K562 (cell line): ENCODE measurements at regions not wholly inside any gene's neighbourhood (a gene's known extent, or its start where the extent isn't known, plus 50 kb on each side); places are given as distances from the start of the nearest gene placed in this dataset.

Experiments used
- ATAC-seq: fragments of 200-7000 bp; cut with Tn5 transposase; 3 replicates; pipeline ENCODE4 v1.9.1; 2020; ENCODE audit warnings: moderate library complexity
- BruUV-seq: library from RNA; stranded (reverse); fragments of 400-500 nt; replicated peaks from 2 replicates; lab custom pipeline; 2021; lab: Mats Ljungman, UMichigan
- CTCF ChIA-PET: fragments of 300-600 bp; formaldehyde crosslinking; extraction: SDS; loops from one replicate; lab custom pipeline; 2021; ENCODE audit warnings: low intra/inter-chr PET ratio; lab: Yijun Ruan, JAX
- POLR2A ChIA-PET: fragments of 300-600, 350-650 bp; sonication (Branson Sonifier 250); formaldehyde crosslinking; extraction: SDS; loops from one replicate; lab custom pipeline; 2021; ENCODE audit warnings: antibody characterized with exemption, inconsistent platforms; lab: Yijun Ruan, JAX
- DNase-seq, 4 experiments: peaks; one replicate each; pipeline versions ENCODE4 v3.0.0 to v3.0.0-alpha.2; 2011 to 2018; ENCODE audit warnings: low spot score in 3 of 4, mixed read lengths in 3 of 4; ENCODE audit errors: extremely low read depth in 1 of 4
- FAIRE-seq: peaks from 2 replicates; lab custom pipeline; 2011; peaks lifted over from hg19 to GRCh38; lab: Jason Lieb, UNC
- H2AFZ ChIP-seq: 2 replicates; pipeline ENCODE4 v1.6.0; 2011; ENCODE audit warnings: low read depth, low read length, control low read depth, inconsistent platforms
- H3K27ac ChIP-seq: fragments of 200-600 bp; 3 replicates; pipeline ENCODE4 v1.8.0; 2011; ENCODE audit warnings: low read depth, mild to moderate bottlenecking, control low read depth, inconsistent platforms, low read length, moderate library complexity, mixed read lengths; ENCODE audit errors: extremely low read depth
- H3K27me3 ChIP-seq, 2 experiments: fragments of 300-600 bp in 1 of 2; 2 replicates in 1 of 2; 3 replicates in 1 of 2; pipeline versions ENCODE4 v1.6.0 to v1.8.0; 2011; ENCODE audit warnings: inconsistent platforms in 2 of 2, low read length in 2 of 2, mild to moderate bottlenecking in 1 of 2, mixed read lengths in 1 of 2, moderate library complexity in 1 of 2; ENCODE audit not compliant: control insufficient read depth in 2 of 2, insufficient read depth in 2 of 2
- H3K36me3 ChIP-seq: fragments of 300-600 bp; 3 replicates; pipeline ENCODE4 v1.8.0; 2011; ENCODE audit warnings: mild to moderate bottlenecking, low read length, inconsistent platforms; ENCODE audit not compliant: control insufficient read depth, insufficient read depth
- H3K4me1 ChIP-seq, 2 experiments: fragments of 200-600 bp in 1 of 2; replicated peaks in 1 of 2; 2 replicates in 1 of 2; 3 replicates in 1 of 2; pipeline versions ENCODE4 v1.5.1 to v1.8.0; 2011; ENCODE audit warnings: inconsistent platforms in 2 of 2, low read length in 2 of 2, mild to moderate bottlenecking in 1 of 2, mixed read lengths in 1 of 2, moderate library complexity in 1 of 2; ENCODE audit not compliant: control insufficient read depth in 2 of 2, insufficient read depth in 2 of 2
- H3K4me2 ChIP-seq: 2 replicates; pipeline ENCODE4 v1.6.1; 2011; ENCODE audit warnings: low read length, control low read depth, inconsistent platforms, mixed read lengths; ENCODE audit not compliant: insufficient read depth
- H3K4me3 ChIP-seq: fragments of 200-600 bp; sonication (generic), shearing (Covaris generic); 2 replicates; pipeline ENCODE4 v1.5.1; 2016; ENCODE audit warnings: control low read depth, inconsistent platforms
- H3K79me2 ChIP-seq: fragments of 200-600 bp; 3 replicates; pipeline ENCODE4 v1.8.0; 2011; ENCODE audit warnings: low read length, inconsistent platforms; ENCODE audit not compliant: control insufficient read depth, insufficient read depth
- H3K9ac ChIP-seq, 2 experiments: 2 replicates each; pipeline versions ENCODE4 v1.6.0 to v1.6.1; 2011; ENCODE audit warnings: low read depth in 2 of 2, low read length in 2 of 2, control low read depth in 1 of 2, inconsistent platforms in 1 of 2, mild to moderate bottlenecking in 1 of 2, mixed read lengths in 1 of 2; ENCODE audit not compliant: insufficient read depth in 1 of 2
- H3K9me1 ChIP-seq: one replicate; pipeline ENCODE4 v1.6.0; 2011; ENCODE audit warnings: inconsistent platforms, mild to moderate bottlenecking, low read length, moderate library complexity; ENCODE audit not compliant: control insufficient read depth, insufficient read depth
- H3K9me3 ChIP-seq: replicated peaks from 2 replicates; pipeline ENCODE4 v1.5.1; 2011; ENCODE audit warnings: low read depth, low read length, inconsistent platforms; ENCODE audit not compliant: control insufficient read depth, insufficient read depth
- H4K20me1 ChIP-seq: replicated peaks from 2 replicates; pipeline ENCODE4 v1.6.1; 2011; ENCODE audit warnings: low read length, inconsistent platforms, mixed read lengths; ENCODE audit not compliant: control insufficient read depth, insufficient read depth
- ATF1 ChIP-seq, 2 experiments: fragments of 450-650 bp in 1 of 2; IDR thresholded peaks; 2 replicates each; pipeline ENCODE4 v1.6.1; 2016; ENCODE audit warnings: missing compliant biosample characterization in 1 of 2, missing genetic modification characterization in 1 of 2
- FOS ChIP-seq: IDR thresholded peaks from 3 replicates; pipeline ENCODE4 v1.6.1; 2011; ENCODE audit not compliant: insufficient read length; ENCODE audit errors: extremely low read depth
- FOXK1 ChIP-seq: sonication (generic); formaldehyde crosslinking; IDR thresholded peaks from 2 replicates; pipeline ENCODE4 v1.8.0; 2022; ENCODE audit warnings: missing genetic modification reagents, mild to moderate bottlenecking, borderline replicate concordance
- FUS ChIP-seq: fragments of 200-400 bp; formaldehyde crosslinking; optimal IDR thresholded peaks from 2 replicates; pipeline ENCODE3; 2017; ENCODE audit warnings: low read depth, low read length
- HDAC6 ChIP-seq: IDR thresholded peaks from 2 replicates; pipeline ENCODE4 v1.6.1; 2012; ENCODE audit warnings: low read depth, mild to moderate bottlenecking, control low read depth, inconsistent platforms, low read length, moderate library complexity
- JUND ChIP-seq, 2 experiments: IDR thresholded peaks; 2 replicates in 1 of 2; 3 replicates in 1 of 2; pipeline ENCODE4 v1.6.1; 2011; ENCODE audit warnings: borderline replicate concordance in 2 of 2, low read depth in 2 of 2, low read length in 2 of 2, improper control_type of control experiment in 1 of 2, missing biosample characterization in 1 of 2, missing genetic modification characterization in 1 of 2, missing genetic modification reagents in 1 of 2
- SAFB2 ChIP-seq: fragments of 200-400 bp; formaldehyde crosslinking; IDR thresholded peaks from 2 replicates; pipeline ENCODE4 v1.6.1; 2018; ENCODE audit warnings: borderline replicate concordance, low read length, low read depth, moderate library complexity; ENCODE audit not compliant: severe bottlenecking
- SNIP1 ChIP-seq: fragments of 450-650 bp; IDR thresholded peaks from 2 replicates; pipeline ENCODE4 v1.7.1; 2017; ENCODE audit warnings: low read depth, mild to moderate bottlenecking
- TCFL5 ChIP-seq: fragments of 250-450 bp; sonication (Bioruptor Pico); conservative IDR thresholded peaks from 2 replicates; pipeline ENCODE4 v1.6.1; 2021; ENCODE audit warnings: mild to moderate bottlenecking, moderate library complexity, matching md5 sums
- ZNF184 ChIP-seq: sonication (generic); formaldehyde crosslinking; IDR thresholded peaks from 2 replicates; pipeline ENCODE4 v1.5.0; 2020; ENCODE audit warnings: missing genetic modification reagents
- ZNF445 ChIP-seq: fragments of 250-450 bp; sonication (Bioruptor Pico); IDR thresholded peaks from 2 replicates; pipeline ENCODE4 v1.4.0; 2020; ENCODE audit warnings: low read depth, mild to moderate bottlenecking, moderate library complexity
- ZNF644 ChIP-seq: fragments of 200-800 bp; sonication (Bioruptor generic); IDR thresholded peaks from 2 replicates; pipeline ENCODE4 v1.6.1; 2016; ENCODE audit warnings: low read depth, missing genetic modification characterization, missing compliant biosample characterization
- WGBS: fragments of 100-300 bp; shearing (Covaris generic); methylation state at CpG from one replicate; pipeline ENCODE4 v1.1.6; 2016; ENCODE audit warnings: low coverage, mixed read lengths; ENCODE audit not compliant: insufficient coverage; ENCODE audit errors: missing lambda C conversion rate; 5-methylcytosine and 5-hydroxymethylcytosine counted together
- in situ Hi-C: fragments of 300-500 bp; cut with MboI; formaldehyde crosslinking; loops from 4 replicates; pipeline ENCODE4 v1.15.0; 2018; ENCODE audit warnings: inconsistent platforms, mixed read lengths
- intact Hi-C: fragments of 100-400 bp; cut with micrococcal nuclease; formaldehyde crosslinking; loops from 2 replicates; pipeline ENCODE4 v1.14.2; 2022
- TF ChIP-seq, protein P1 (sequence below): sonication (generic); formaldehyde crosslinking; IDR thresholded peaks from 2 replicates; pipeline ENCODE4 v1.8.0; 2023; ENCODE audit warnings: mild to moderate bottlenecking, missing genetic modification reagents
- TF ChIP-seq, protein P2 (sequence below): fragments of 250-450 bp; sonication (Bioruptor Pico); IDR thresholded peaks from 2 replicates; pipeline ENCODE4 v1.8.0; 2022; ENCODE audit warnings: moderate library complexity, mild to moderate bottlenecking, inconsistent platforms

DNA sequence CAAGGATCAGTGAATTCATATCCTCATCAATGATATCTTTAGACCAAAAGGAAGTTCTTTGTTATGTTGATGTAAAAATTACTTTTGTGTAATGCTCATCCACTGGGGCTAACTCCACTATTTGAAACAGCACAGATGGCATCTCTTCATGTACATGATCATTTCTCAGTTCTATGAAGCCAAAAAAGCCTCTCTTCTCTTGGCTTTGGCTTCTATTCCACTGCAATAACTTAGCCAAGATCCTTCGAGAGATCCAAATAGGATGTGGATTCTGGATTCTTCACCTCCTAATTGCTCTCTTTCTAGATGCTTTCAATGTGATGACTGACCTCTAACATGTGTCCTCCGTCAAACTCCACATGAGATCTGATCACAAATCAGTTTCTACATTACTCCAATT, 851.2 kb downstream of the GALC start:
- TF ChIP-seq JUND (IDR thresholded peaks at IDR 0.05; ENCODE audit: borderline replicate concordance, low read depth, low read length) = no peak
- no peak for TF ChIP-seq JUND (tag; IDR thresholded peaks at IDR 0.05; ENCODE audit: borderline replicate concordance, low read depth, low read length)
- no peak for TF ChIP-seq FUS
- no peak for TF ChIP-seq ZNF445 (CRISPR knock-in tag)
- no peak for TF ChIP-seq FOXK1
- no peak for TF ChIP-seq SAFB2
- WGBS = 5% methylated on average over 2 of the region's 2 CpGs
- Histone ChIP-seq H3K4me3 (no peak overlapping the region), H3K79me2 (no peaks in the 10 kb centered on the region), H3K9ac (no peak overlapping the region), H2AFZ (no peak overlapping the region), H3K27me3 (no peaks in the 10 kb centered on the region), H3K4me2 (no peak overlapping the region), H3K9me3 (no peaks in the 10 kb centered on the region), H4K20me1 (no peaks in the 10 kb centered on the region), H3K36me3 (no peaks in the 10 kb centered on the region), H3K9me1 (no peaks in the 10 kb centered on the region), H3K27ac (no peak overlapping the region), H3K4me1 (no peaks in the 10 kb centered on the region)
- in situ Hi-C loops (no loop called here), intact Hi-C loops (no loop called here)
- CTCF ChIA-PET = no interaction called here
- POLR2A ChIA-PET = no interaction called here
- FAIRE-seq (no peak), DNase-seq (no peak), ATAC-seq (no peak)
- BruUV-seq = no TSS peak

- H3K9ac ChIP-seq = no peak overlapping the region
- TF ChIP-seq ATF1 (CRISPR knock-in tag; IDR thresholded peaks at IDR 0.05) = no peak
- TF ChIP-seq ATF1 (tag; IDR thresholded peaks at IDR 0.05) = no peak
- no peak for TF ChIP-seq FOS
- TF ChIP-seq SNIP1 = no peak
- TF ChIP-seq, protein P1, sequence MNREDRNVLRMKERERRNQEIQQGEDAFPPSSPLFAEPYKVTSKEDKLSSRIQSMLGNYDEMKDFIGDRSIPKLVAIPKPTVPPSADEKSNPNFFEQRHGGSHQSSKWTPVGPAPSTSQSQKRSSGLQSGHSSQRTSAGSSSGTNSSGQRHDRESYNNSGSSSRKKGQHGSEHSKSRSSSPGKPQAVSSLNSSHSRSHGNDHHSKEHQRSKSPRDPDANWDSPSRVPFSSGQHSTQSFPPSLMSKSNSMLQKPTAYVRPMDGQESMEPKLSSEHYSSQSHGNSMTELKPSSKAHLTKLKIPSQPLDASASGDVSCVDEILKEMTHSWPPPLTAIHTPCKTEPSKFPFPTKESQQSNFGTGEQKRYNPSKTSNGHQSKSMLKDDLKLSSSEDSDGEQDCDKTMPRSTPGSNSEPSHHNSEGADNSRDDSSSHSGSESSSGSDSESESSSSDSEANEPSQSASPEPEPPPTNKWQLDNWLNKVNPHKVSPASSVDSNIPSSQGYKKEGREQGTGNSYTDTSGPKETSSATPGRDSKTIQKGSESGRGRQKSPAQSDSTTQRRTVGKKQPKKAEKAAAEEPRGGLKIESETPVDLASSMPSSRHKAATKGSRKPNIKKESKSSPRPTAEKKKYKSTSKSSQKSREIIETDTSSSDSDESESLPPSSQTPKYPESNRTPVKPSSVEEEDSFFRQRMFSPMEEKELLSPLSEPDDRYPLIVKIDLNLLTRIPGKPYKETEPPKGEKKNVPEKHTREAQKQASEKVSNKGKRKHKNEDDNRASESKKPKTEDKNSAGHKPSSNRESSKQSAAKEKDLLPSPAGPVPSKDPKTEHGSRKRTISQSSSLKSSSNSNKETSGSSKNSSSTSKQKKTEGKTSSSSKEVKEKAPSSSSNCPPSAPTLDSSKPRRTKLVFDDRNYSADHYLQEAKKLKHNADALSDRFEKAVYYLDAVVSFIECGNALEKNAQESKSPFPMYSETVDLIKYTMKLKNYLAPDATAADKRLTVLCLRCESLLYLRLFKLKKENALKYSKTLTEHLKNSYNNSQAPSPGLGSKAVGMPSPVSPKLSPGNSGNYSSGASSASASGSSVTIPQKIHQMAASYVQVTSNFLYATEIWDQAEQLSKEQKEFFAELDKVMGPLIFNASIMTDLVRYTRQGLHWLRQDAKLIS = no peak
- no peak for TF ChIP-seq TCFL5 (CRISPR knock-in tag)
- TF ChIP-seq ZNF184 (CRISPR knock-in tag) = no peak
- TF ChIP-seq, protein P2, sequence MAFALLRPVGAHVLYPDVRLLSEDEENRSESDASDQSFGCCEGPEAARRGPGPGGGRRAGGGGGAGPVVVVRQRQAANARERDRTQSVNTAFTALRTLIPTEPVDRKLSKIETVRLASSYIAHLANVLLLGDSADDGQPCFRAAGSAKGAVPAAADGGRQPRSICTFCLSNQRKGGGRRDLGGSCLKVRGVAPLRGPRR = no peak
- TF ChIP-seq ZNF644 (tag) = no peak
- no peak for TF ChIP-seq HDAC6
Measured at GRCh38 chr14:87139299-87139698, 853.7 kb downstream of the GALC start.

More at GRCh38 chr14:87139299-87139698, 853.7 kb downstream of the GALC start:
- Histone ChIP-seq H3K9me3 (no peaks in the 10 kb centered on the region), H3K4me3 (no peak overlapping the region), H3K36me3 (no peaks in the 10 kb centered on the region), H3K27me3 (no peaks in the 10 kb centered on the region), H3K27ac (no peak overlapping the region), H2AFZ (no peak overlapping the region), H3K9me1 (no peaks in the 10 kb centered on the region), H3K4me2 (no peak overlapping the region), H4K20me1 (no peaks in the 10 kb centered on the region), H3K4me1 (no peaks in the 10 kb centered on the region), H3K79me2 (no peaks in the 10 kb centered on the region)
- ATAC-seq (no peak), DNase-seq (no peak), FAIRE-seq (no peak)
- no TSS peak for BruUV-seq
- POLR2A ChIA-PET = no interaction called here
- in situ Hi-C loops = no loop called here
- CTCF ChIA-PET = no interaction called here
- 0% methylated on average over 2 of the region's 2 CpGs for WGBS
- intact Hi-C loops = no loop called here
